ENCODE measurements at regions not wholly inside any gene's neighbourhood (a gene's known extent, or its start where the extent isn't known, plus 50 kb on each side); places are given as distances from the start of the nearest gene placed in this dataset.

GRCh38 chr16:51009359-51009758 is 141.7 kb downstream of the SALL1 start:
- TF ChIP-seq EZH2phosphoT487 (IDR thresholded peaks at IDR 0.05; ENCODE audit: borderline replicate concordance, low read length) (no peak), CTCF (conservative IDR thresholded peaks at IDR 0.05; ENCODE audit: low read depth, low read length) (no peak), EZH2 (IDR thresholded peaks at IDR 0.05; ENCODE audit: low read length, unreplicated experiment) (no peak)

All from PC-3 (cell line).